ENCODE measurements at regions not wholly inside any gene's neighbourhood (a gene's known extent, or its start where the extent isn't known, plus 50 kb on each side); places are given as distances from the start of the nearest gene placed in this dataset.

GRCh38 chr2:168300460-168300859 lies 53.1 kb upstream of the STK39 start:
- no peaks in the 10 kb centered on the region for H3K36me3 ChIP-seq
- TF ChIP-seq, protein P1, sequence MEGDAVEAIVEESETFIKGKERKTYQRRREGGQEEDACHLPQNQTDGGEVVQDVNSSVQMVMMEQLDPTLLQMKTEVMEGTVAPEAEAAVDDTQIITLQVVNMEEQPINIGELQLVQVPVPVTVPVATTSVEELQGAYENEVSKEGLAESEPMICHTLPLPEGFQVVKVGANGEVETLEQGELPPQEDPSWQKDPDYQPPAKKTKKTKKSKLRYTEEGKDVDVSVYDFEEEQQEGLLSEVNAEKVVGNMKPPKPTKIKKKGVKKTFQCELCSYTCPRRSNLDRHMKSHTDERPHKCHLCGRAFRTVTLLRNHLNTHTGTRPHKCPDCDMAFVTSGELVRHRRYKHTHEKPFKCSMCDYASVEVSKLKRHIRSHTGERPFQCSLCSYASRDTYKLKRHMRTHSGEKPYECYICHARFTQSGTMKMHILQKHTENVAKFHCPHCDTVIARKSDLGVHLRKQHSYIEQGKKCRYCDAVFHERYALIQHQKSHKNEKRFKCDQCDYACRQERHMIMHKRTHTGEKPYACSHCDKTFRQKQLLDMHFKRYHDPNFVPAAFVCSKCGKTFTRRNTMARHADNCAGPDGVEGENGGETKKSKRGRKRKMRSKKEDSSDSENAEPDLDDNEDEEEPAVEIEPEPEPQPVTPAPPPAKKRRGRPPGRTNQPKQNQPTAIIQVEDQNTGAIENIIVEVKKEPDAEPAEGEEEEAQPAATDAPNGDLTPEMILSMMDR (IDR thresholded peaks at IDR 0.05), result no peak
- no peak overlapping the region for H3K4me3 ChIP-seq
- no peak for DNase-seq (ENCODE audit: low spot score)
- no peak overlapping the region for H3K27ac ChIP-seq
- no peaks in the 10 kb centered on the region for H3K27me3 ChIP-seq (replicated peaks; ENCODE audit: insufficient read depth)
- no peaks in the 10 kb centered on the region for H3K4me1 ChIP-seq (ENCODE audit: control insufficient read depth in 1 of 2, low read depth in 2 of 2)
- ATAC-seq (ENCODE audit: insufficient number of reproducible peaks, low FRiP score, low read depth), result no peak
- no peaks in the 10 kb centered on the region for H3K9me3 ChIP-seq

DNA sequence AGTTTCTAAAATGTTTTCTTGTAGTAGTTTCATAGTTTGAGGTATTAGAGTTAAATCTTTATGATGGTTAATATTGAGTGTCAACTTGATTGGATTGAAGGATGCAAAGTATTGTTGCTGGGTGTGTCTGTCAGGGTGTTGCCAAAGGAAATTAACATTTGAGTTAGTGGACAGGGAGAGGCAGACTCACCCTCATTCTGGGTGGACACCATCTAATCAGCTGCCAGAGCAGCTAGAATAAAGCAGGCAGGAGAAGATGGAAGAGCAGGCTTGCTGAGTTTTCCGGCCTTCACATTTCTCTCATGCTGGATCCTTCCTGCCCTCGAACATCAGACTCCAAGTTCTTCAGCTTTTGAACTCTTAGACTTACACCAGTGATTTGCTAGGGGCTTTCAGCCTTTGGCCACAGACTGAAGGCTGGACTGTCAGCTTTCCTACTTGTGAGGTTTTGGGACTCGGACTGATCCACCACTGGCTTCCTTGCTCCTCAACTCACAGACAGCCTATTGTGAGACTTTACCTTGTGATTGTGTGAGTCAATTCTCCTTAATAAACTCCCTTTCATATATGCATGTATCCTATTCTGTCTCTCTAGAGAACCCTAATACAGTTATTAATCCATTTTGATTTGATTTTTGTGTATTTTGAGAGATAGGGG lies 56.8 kb upstream of the STK39 start:
- TF ChIP-seq, protein P1 (IDR thresholded peaks at IDR 0.05), result no peak
- H3K27ac ChIP-seq, result no peak overlapping the region
- ATAC-seq (ENCODE audit: insufficient number of reproducible peaks, low FRiP score, low read depth), result no peak
- DNase-seq (ENCODE audit: low spot score), result no peak
- no peak overlapping the region for H3K4me3 ChIP-seq
- no peaks in the 10 kb centered on the region for H3K36me3 ChIP-seq
- H3K9me3 ChIP-seq, result no peaks in the 10 kb centered on the region
- H3K27me3 ChIP-seq (replicated peaks; ENCODE audit: insufficient read depth), result no peaks in the 10 kb centered on the region
- no peaks in the 10 kb centered on the region for H3K4me1 ChIP-seq (ENCODE audit: control insufficient read depth in 1 of 2, low read depth in 2 of 2)

DNA sequence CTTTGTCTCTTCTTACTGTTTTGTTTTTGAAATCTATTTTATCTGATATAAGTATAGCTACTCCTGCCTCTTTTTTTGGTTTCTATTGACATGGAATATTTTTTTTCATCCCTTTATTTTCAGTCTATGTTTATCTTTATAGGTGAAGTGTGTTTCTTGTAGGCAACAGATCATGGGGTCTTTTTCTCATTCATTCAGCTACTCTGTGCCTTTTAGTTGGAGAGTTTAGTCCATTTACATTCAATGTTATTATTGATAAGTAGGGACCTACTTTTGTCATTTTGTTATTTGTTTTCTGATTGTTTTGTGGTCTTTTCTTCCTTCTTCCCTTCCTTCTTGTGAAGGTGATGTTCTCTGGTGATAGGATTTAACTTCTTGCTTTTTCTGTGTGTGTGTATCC lies 60.0 kb upstream of the STK39 start:
- no peaks in the 10 kb centered on the region for H3K9me3 ChIP-seq
- ATAC-seq (ENCODE audit: insufficient number of reproducible peaks, low FRiP score, low read depth), result no peak
- H3K27me3 ChIP-seq (replicated peaks; ENCODE audit: insufficient read depth), result no peaks in the 10 kb centered on the region
- no peak overlapping the region for H3K4me3 ChIP-seq
- DNase-seq (ENCODE audit: low spot score), result no peak
- no peaks in the 10 kb centered on the region for H3K36me3 ChIP-seq
- no peak overlapping the region for H3K27ac ChIP-seq
- TF ChIP-seq, protein P1 (IDR thresholded peaks at IDR 0.05), result no peak
- H3K4me1 ChIP-seq (ENCODE audit: control insufficient read depth in 1 of 2, low read depth in 2 of 2), result peaks cover 5 to 12% of the 10 kb centered on the region in 2 donors

DNA sequence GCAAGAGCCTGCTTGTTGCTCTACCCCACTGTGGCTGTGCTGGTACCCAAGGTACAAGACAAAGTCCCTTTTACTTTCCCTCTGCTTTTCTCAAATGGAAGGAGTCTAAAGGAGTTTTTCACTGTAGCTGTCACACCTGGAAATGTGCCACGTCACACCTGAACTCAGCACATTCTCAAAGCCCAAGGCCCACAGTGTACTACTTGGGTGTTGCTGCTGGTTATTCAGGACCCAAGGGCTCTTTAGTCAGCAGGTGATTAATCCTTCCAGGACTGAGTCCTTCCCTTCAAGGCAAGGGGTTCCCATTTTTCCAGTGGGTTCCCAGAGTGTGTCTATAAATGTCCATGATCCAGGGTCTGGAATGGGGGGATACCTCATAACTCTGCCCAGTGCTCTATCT lies 63.2 kb upstream of the STK39 start:
- H3K4me1 ChIP-seq (ENCODE audit: control insufficient read depth in 1 of 2, low read depth in 2 of 2), result peaks cover 14 to 25% of the 10 kb centered on the region in 2 donors
- no peak overlapping the region for H3K4me3 ChIP-seq
- DNase-seq (ENCODE audit: low spot score), result no peak
- TF ChIP-seq, protein P1 (IDR thresholded peaks at IDR 0.05), result no peak
- no peak for ATAC-seq (ENCODE audit: insufficient number of reproducible peaks, low FRiP score, low read depth)
- no peaks in the 10 kb centered on the region for H3K36me3 ChIP-seq
- H3K27me3 ChIP-seq (replicated peaks; ENCODE audit: insufficient read depth), result no peaks in the 10 kb centered on the region
- no peaks in the 10 kb centered on the region for H3K9me3 ChIP-seq
- no peak overlapping the region for H3K27ac ChIP-seq

DNA sequence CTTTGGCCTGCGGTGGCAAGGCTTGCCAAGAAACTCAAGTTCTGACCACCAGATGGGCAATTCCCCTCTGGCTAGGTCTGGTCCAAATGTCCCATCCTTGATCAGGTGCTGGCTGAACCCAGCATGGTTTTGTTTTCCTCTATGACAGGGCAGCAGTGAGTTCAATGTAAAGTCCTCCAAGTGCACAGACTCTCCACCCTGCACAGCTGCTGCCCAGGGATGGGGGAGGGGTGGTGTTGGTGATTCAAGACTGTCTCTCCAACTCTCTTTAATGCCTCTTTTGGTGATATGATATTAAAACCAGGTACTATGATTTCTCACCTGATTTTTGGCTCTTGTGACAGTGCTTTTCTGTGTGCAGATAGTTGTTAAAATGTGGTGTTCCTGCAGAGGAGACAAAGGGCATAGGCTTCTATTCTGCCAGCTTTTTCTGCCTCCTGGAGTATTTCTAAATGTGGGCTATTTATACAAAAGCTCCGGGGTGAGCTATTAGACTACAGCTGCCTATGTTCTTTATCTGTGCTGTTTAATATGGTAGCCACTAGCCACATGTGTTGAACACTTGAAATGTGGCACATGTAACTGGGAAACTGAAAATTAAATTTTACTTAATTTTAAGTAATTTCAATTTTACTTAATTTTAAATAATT lies 64.0 kb upstream of the STK39 start:
- TF ChIP-seq, protein P1 (IDR thresholded peaks at IDR 0.05), result no peak
- ATAC-seq (ENCODE audit: insufficient number of reproducible peaks, low FRiP score, low read depth), result no peak
- H3K27me3 ChIP-seq (replicated peaks; ENCODE audit: insufficient read depth), result no peaks in the 10 kb centered on the region
- H3K36me3 ChIP-seq, result no peaks in the 10 kb centered on the region
- H3K27ac ChIP-seq, result no peak overlapping the region
- no peak for DNase-seq (ENCODE audit: low spot score)
- H3K4me3 ChIP-seq, result no peak overlapping the region
- no peaks in the 10 kb centered on the region for H3K9me3 ChIP-seq
- peaks cover 14 to 33% of the 10 kb centered on the region in 2 donors for H3K4me1 ChIP-seq (ENCODE audit: control insufficient read depth in 1 of 2, low read depth in 2 of 2)
